Activated CD8-positive, alpha-beta memory T cell treated with anti-CD3 and anti-CD28 coated beads for 24 hours (primary cell): ENCODE measurements at regions not wholly inside any gene's neighbourhood (a gene's known extent, or its start where the extent isn't known, plus 50 kb on each side); places are given as distances from the start of the nearest gene placed in this dataset.

ENCODE experiments used
- DNase-seq: peaks from one replicate; pipeline ENCODE4 v3.0.0-alpha.2; 2020

DNA sequence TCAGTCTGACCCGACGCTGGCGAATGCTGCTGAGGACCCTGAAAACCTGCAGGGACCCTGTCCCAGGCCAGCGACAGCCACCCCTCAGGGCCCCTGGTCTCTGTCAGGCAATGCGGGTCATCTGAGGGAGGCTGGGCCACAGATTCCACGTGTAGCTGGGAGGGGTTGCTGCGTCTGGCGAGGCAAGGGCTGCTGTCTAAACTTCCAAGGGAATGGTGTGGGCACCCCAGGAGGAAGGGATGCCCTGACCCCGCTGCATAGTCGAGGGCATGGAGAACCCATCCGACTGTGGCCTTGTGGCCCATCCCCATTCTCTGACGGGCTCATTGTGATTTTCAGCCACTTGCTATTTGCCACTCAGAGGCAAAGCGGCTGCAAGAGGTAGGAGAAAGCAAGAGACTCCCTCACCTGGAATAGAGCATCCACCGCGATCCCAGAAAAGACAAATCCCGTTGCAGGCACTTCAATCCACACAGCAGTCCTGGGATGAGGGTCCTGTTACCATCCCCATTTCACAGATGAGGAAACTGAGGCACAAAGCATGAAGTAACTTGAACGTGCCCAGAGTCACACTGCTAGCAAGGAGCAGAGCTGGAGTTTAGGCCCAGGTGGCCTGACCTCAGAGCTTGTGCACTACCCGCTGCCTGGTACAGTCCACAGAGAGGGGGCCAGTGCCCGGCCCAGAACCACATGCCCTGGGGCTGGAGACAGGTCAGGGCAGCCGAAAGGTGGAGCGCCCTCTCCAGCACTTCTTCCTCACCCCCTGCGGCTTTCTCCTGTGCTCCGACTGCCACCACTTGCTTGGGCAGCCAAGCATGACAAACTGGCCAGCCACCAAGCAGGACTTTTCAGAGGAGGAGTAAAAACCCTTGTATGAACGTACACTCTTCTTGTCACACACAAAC is 163.8 kb upstream of the KLF14 start:
- peak; percentile 74 for DNase-seq

DNA sequence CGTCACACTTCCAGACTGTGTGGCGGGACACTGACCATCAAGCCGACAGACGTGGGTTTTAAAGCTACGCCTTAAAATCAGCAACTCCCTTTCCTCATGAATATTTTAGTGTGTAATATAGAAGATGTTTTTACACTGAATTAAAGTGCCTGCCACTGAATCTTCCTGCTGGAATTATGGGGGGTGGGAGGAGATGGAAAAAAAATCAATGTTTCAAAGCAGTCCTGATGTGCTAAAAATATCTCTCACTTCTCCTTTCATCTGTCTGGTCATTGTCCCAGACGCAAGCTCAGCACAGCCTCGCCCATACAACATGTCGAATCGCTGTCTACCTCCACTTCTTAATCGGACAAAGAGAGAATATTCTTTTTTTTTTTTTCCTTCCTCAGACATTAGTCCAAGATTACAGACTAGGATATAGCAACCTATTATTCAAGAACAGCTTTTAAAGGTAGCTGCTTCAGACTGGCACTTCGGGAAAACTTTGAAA is 165.1 kb upstream of the KLF14 start:
- DNase-seq, result no peak

DNA sequence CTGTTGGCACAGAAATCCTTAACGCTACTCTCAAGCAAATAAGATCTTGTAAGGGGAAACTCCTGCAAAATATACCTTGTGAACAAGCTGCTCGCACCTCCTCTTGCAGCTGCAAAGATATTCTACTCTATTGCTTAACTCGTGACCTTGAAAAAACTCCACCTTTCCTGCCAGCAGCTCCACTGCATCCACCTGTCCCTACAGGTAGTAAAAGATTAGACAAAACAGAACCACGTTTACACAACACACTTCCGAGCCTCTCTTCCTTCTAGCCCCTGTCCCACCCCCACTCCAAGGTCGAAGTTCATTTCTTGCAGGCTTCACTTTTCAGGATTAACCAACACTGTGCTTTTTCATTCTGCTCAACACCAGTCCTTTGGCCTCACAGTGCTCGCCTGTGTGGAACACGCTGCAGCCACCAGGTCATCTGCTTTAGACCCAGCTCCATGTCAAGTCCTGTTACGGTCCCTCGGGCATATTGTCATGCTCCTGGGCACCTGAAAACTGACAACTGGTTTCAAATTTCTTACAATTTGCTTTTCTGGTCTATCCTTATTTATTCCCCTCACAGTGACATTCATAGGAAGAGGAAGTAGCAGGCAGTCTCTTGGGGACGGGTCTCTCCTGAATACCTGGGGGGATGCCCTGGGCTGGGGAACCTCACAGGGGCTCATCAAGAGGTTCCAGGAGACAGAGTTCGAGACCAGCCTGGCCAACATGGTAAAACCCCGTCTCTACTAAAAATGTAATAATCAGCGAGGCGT is 165.8 kb upstream of the KLF14 start:
- peak; percentile 67 for DNase-seq

- DNase-seq, result peak; percentile 65
These were observed 166.6 kb upstream of the KLF14 start for GRCh38 chr7:130900471-130901076.

- peak; percentile 72 for DNase-seq
These were observed 167.3 kb upstream of the KLF14 start for GRCh38 chr7:130901209-130901783.

DNA sequence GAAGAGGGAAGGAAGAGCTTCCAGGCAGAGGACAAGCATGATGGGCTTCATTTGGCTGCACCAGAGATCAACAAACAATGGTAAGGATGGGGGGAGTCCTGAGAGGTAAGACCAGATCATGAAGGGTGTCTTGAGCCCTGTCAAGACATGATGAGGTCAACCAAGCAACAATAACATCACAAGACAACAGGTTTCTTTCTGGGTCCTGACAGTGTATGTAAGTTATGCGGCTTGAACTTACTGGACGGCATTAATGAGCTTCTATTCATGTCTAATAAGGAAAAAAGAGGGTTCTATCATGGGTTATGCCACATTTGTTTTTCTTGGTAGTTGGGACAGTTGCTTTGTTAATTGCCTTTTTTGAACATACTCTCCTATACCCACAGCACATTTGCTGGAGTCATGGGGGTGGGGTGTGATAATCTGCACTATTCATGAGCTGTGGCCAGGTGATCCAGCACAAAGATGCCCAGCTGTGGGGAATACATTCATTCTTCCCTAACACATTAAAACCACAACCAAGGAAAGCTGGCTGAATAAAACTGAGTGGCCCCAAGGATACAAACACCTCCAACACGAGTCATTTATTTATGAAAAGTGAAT is 168.8 kb upstream of the KLF14 start:
- peak; percentile 56 for DNase-seq

DNA sequence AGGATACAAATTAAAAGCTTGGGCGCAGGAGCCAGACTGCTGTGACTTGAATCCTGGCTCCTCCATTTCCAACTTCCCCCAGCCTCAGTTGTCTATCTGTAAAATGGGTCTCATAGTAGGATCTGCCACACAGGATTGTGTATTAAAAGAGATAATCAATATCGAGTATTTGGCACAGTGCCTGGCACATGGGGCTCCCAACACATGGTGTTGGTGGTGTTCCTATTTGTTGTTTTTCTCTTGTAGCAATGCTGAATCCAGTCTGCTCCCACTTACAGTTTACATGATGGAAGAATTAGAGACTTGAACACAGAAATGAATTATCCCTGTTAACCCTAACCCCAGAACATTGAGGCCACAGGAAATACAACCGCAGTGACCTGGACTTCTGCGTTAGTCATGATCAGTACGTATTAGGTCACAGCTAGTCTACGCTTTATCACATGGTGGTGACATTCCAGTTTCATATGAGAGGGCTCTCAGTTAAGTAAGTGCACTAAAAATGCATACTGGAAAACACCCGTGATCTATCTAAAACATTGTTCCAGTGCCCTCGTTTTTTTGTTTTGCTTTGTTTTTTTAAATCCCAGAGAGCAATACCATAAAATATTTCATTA is 169.5 kb upstream of the KLF14 start:
- DNase-seq, result peak; percentile 53

GRCh38 chr7:130904031-130904757 is 170.2 kb upstream of the KLF14 start:
- no peak for DNase-seq

GRCh38 chr7:130904792-130905191 is 170.8 kb upstream of the KLF14 start:
- peak; percentile 56 for DNase-seq

DNA sequence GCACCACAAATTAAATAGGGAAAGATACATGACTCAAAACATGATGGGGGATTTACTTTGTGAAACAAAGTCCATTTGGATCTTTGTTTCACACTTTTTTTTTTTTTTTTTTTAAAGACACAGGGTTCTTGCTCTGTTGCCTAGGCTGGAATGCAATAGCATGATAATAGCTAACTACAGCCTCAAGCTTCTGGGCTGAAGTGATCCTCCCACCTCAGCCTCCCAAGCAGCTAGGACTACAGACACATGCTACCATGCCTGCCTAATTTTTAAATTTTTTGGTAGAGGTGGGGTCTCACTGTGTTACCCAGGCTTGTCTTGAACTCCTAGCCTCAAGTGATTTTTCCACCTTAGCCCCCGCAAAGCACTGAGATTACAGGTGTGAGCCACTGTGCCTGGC is 172.6 kb upstream of the KLF14 start:
- no peak for DNase-seq

GRCh38 chr7:130907439-130907838 is 173.4 kb upstream of the KLF14 start:
- no peak for DNase-seq

GRCh38 chr7:130908345-130909160 is 174.5 kb upstream of the KLF14 start:
- DNase-seq, result no peak

GRCh38 chr7:130909161-130909836 is 175.3 kb upstream of the KLF14 start:
- DNase-seq, result peak; percentile 71

DNA sequence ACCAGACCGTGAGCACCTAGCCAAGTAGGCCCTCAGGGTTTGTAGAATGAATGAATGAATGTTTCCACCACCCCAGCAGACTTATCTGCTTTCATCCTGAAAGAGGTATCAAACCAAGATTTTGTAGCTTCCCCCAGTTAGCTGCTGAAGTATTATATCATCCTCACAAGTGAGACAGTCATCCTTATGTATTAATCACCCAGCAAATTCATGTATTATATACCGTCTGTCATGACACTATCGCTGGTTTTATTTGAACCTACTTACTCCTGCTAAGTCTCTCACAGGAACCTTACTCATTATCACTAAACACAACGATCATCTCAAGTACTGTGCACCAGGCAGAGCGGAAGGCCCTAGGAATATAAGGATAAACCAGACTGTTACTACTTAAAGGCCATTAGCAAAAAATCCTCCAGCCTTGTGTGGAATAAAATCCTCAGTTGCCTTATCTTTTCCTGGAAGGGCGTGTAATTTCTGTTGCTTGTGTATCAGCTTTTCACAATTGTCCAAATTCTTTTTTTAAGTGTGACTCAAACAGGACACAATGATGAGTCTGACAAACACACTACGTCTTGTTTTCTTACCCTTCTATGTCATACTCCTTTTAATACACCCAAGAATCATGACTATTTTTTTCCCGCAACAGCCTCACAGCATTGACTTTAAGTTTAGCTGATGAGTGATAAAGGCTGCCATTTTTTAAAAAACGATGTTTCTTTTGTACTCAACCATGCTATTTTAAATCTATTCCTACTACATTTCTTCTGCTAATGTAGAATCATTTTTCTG is 176.1 kb upstream of the KLF14 start:
- DNase-seq, result peak; percentile 57

DNA sequence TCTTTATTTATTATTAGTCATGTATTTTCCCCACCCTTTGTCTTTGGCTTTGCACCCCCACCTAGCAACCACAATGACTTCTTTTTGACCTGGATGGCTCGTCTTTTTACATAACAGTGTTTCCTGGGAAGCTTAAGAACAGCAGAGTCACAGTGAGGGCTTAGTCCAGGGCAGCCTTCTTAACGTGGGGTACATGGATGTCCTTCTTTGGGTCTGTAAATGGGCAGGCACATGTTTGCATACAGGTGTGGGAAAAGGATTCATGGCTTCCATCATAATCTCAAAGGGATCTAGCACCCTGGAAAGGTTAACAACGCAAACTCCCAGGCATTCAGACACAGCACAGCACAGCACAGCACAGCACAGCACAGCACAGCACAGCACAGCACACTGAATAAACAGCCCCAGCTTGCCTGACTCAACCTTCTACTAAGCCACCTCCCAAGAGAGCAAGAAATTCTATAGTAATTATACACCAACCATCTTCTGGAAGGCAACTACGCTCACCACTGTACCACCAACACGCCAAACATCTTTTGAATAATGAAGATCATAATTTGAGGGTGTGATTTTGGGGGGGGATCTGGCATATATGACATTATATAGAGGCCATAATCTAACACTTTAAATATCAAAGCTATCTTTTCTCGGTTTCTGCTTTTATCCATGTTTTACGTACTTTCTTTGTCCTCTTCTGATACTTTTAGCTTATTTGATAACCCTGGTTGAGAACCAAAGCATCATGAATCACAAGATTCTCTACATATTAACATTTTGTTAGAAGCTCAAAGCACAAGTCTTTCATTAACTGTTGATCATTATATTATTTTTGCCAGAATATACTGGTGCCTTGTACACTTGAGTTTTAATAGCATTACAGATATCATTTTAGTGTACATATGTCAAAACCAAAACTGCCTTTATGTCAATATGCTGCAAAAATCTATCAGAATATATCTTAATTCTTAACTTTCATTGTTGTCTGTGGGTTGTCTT is 177.2 kb upstream of the KLF14 start:
- peak; percentile 65 for DNase-seq

GRCh38 chr7:130912082-130912861 is 178.3 kb upstream of the KLF14 start:
- DNase-seq, result peak; percentile 55
